ENCODE measurements at regions not wholly inside any gene's neighbourhood (a gene's known extent, or its start where the extent isn't known, plus 50 kb on each side); places are given as distances from the start of the nearest gene placed in this dataset.
"Not testable (repeated sequence)": the region's sequence is repeated elsewhere in the genome, so short reads cannot be mapped to it uniquely, and the experiment has no call there.

DNA sequence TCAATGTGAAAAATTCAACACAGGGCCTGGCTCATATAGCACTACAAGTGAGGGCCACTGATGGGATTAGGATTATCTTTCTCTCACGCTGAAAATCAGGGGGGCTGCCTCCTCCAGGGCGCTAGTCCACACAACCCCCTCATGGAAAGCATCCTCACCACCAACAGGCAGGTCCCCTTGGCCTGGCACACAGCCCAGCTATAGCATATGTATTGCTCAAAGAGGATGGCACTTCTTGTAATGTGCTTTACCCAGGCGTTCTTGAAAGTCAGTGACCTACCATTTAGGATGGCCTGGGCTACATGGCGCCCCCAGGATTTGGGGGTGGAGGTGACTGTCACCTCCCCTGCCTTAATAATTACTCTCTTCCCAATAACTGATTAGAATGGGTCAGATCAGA, 71.0 kb upstream of the LSM6 start:
- TF ChIP-seq, protein P1, sequence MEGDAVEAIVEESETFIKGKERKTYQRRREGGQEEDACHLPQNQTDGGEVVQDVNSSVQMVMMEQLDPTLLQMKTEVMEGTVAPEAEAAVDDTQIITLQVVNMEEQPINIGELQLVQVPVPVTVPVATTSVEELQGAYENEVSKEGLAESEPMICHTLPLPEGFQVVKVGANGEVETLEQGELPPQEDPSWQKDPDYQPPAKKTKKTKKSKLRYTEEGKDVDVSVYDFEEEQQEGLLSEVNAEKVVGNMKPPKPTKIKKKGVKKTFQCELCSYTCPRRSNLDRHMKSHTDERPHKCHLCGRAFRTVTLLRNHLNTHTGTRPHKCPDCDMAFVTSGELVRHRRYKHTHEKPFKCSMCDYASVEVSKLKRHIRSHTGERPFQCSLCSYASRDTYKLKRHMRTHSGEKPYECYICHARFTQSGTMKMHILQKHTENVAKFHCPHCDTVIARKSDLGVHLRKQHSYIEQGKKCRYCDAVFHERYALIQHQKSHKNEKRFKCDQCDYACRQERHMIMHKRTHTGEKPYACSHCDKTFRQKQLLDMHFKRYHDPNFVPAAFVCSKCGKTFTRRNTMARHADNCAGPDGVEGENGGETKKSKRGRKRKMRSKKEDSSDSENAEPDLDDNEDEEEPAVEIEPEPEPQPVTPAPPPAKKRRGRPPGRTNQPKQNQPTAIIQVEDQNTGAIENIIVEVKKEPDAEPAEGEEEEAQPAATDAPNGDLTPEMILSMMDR (IDR thresholded peaks at IDR 0.05; ENCODE audit: control extremely low read depth, extremely low read depth, low read depth, missing control alignments) = no peak
- CTCF ChIA-PET = interaction anchor here (1.5 kb wide), 1 partner anchor 9 kb away, joined by 10 read pairs; no protein-coding TSS in a partner anchor
- POLR2A ChIA-PET = no interaction called here

DNA sequence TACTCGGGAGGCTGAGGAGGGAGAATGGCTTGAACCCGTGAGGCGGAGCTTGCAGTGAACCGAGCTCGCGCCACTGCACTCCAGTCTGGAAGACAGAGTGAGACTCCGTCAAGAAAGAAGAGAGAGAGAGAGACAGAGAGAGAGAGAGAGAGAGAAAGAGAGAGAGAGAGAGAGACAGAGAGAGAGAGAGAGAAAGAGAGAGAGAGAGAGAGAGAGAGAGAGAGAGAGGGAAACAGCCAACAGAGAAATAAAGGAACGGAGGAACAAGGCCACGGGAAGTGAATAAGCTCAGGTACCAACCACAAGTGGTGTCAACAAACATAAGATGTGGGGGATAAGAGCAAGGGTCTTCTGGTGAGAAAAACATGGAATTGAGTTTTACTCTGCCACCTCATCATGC, 71.5 kb upstream of the LSM6 start:
- CTCF ChIA-PET = interaction anchor here (1.5 kb wide), 1 partner anchor 9 kb away, joined by 10 read pairs; no protein-coding TSS in a partner anchor
- DNase-seq (ENCODE audit: extremely low spot score); POLR2A ChIA-PET: not testable (repeated sequence)

More for the DNA sequence above, 71.0 kb upstream of the LSM6 start:
- DNase-seq (ENCODE audit: extremely low spot score) = no peak

DNA sequence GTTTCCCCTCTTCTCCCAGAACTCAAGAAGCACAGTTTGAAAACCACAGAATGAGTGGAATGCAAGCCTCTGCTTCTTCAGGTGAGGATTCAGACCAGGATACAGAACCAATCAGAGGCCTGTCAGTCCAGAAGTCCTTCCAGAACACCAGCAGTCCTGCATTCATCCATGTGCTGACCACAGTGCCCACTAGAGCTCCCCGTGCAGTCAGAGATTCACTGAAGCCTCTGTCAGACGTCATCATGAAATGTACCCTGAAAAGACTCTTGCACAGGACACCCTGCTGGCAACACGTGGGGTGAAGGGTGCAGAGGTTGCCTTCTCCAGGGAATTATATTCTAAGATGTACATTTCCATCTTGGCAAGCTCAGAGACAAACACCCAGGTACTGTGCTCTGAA, 75.9 kb upstream of the LSM6 start:
- POLR2A ChIA-PET = no interaction called here
- TF ChIP-seq, protein P1 (IDR thresholded peaks at IDR 0.05; ENCODE audit: control extremely low read depth, extremely low read depth, low read depth, missing control alignments) = no peak
- DNase-seq (ENCODE audit: extremely low spot score) = no peak
- CTCF ChIA-PET = interaction anchor here (3.0 kb wide), 1 partner anchor 12 kb away, joined by 18 read pairs; no protein-coding TSS in a partner anchor

DNA sequence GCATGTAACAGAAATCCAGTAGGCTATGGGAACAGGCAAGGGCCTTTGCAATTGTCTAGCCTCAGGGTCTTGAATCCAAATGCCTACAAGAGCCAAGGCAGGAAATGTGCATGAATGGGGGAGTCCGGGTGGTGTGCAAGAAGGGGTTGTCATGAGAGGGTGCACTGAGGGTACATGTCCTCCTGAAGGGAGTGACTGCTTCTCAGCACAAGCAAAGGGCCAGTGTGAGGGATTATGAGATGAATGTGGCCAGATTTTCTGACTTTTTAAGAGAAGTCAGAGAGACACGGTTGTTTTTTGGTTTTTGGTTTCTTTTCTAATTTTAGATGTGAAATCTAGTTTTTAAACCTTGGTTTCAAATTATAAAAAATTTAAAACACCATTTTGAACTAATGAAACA, 76.5 kb upstream of the LSM6 start:
- peak; percentile 21 for DNase-seq (ENCODE audit: extremely low spot score)
- ChIA-PET POLR2A (no interaction called here), CTCF (interaction anchor here (3.0 kb wide), 1 partner anchor 13 kb away, joined by 18 read pairs; no protein-coding TSS in a partner anchor)
- TF ChIP-seq, protein P1 (IDR thresholded peaks at IDR 0.05; ENCODE audit: control extremely low read depth, extremely low read depth, low read depth, missing control alignments) = no peak

DNA sequence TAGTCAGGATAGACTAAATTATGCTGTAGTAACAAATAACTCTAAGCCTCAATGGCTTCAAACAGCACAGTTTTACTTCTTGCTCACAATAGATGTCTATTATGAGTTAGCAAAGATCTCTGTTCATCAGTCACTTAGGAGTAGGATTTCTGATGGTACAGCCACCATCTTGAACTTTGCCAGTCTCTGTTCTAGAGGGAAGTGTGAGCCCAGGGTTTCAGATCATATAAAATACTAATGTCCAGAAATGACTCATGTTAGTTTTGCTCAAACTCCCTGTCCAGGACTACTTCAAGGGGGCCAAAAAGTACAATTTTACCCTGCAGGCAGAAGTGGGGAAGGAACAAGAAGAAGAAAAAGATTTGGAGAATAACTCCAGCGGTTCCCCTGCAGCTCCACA, 77.1 kb upstream of the LSM6 start:
- peak; percentile 37 for DNase-seq (ENCODE audit: extremely low spot score)
- ChIA-PET POLR2A (no interaction called here), CTCF (no interaction called here)
- TF ChIP-seq, protein P1 (IDR thresholded peaks at IDR 0.05; ENCODE audit: control extremely low read depth, extremely low read depth, low read depth, missing control alignments) = no peak

DNA sequence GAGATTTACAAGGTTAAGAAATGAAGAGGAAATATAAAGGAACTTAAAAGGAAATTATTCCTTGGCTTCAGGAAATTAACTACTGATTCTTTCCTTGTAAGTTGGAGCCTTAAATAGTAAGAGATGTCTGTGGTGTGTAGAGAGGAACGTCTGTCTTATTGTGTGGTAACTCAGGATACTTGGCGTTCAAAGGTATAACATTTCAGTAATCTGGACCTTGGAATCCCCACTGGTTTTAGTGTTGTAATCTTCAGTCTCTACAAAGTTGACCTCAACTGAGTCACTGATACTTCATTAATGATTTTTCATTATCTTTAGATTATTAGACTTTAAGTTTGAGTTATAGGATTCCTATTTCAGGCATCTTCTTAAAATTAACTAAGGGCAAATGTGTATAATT, 79.1 kb upstream of the LSM6 start:
- ChIA-PET CTCF (interaction anchor here (1.5 to 3.2 kb wide), 11 partner anchors 10 to 64 kb away, joined by 4 to 56 read pairs (median 11); no protein-coding TSS in a partner anchor), POLR2A (no interaction called here)
- no peak for DNase-seq (ENCODE audit: extremely low spot score)
- TF ChIP-seq, protein P1 (IDR thresholded peaks at IDR 0.05; ENCODE audit: control extremely low read depth, extremely low read depth, low read depth, missing control alignments) = no peak

DNA sequence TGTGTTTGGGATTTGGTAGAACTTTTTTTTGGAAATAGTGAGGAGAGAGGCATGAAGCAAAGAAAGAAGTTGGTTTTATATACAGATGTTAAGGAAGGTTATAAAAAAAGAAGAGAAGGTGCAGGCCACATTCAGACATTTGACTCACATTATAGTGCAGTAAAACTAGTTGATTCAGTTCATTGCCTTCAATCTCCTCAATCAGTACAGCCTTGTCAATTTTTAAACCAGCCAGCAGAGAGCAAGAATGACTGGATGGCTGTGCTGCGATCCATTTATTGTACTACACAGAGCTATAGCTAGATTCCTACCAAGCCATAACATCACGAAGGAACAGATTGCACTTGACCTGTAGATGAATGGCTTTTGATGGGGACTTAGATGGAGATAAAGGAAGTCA, 79.7 kb upstream of the LSM6 start:
- DNase-seq (ENCODE audit: extremely low spot score) = no peak
- ChIA-PET CTCF (interaction anchor here (0.7 to 3.2 kb wide), 48 partner anchors 8 to 1001 kb away, joined by 3 to 56 read pairs (median 4); no protein-coding TSS in a partner anchor), POLR2A (no interaction called here)
- TF ChIP-seq, protein P1 (IDR thresholded peaks at IDR 0.05; ENCODE audit: control extremely low read depth, extremely low read depth, low read depth, missing control alignments) = no peak
